SK-N-SH (cell line): ENCODE measurements at regions not wholly inside any gene's neighbourhood (a gene's known extent, or its start where the extent isn't known, plus 50 kb on each side); places are given as distances from the start of the nearest gene placed in this dataset.

ENCODE experiments used
- CTCF ChIA-PET: fragments of 300-600, 350-600 bp; formaldehyde crosslinking; extraction: SDS; loops from one replicate; lab custom pipeline; 2021; lab: Yijun Ruan, JAX
- POLR2A ChIA-PET: fragments of 350-600 bp; sonication (Branson Sonifier 250); formaldehyde crosslinking; extraction: SDS; loops from one replicate; lab custom pipeline; 2020; ENCODE audit warnings: antibody characterized with exemption, inconsistent platforms; lab: Yijun Ruan, JAX
- DNase-seq: peaks from one replicate; pipeline ENCODE4 v3.0.0; 2012
- H2AFZ ChIP-seq: fragments of 200-600 bp; sonication (generic); 2 replicates; pipeline ENCODE4 v1.8.1; 2016; ENCODE audit warnings: antibody characterized with exemption, mild to moderate bottlenecking, low read depth
- H3F3A ChIP-seq: fragments of 200-600 bp; sonication (generic); replicated peaks from 2 replicates; pipeline ENCODE3; 2016; ENCODE audit warnings: antibody characterized with exemption, mild to moderate bottlenecking; ENCODE audit not compliant: insufficient read depth
- H3K27ac ChIP-seq, 2 experiments: fragments of 200-500 bp in 1 of 2; fragments of 200-600 bp in 1 of 2; sonication (Bioruptor generic) in 1 of 2; sonication (generic), shearing (Covaris generic) in 1 of 2; 2 replicates each; pipeline versions ENCODE4 v1.5.1 to v1.6.1; 2014 to 2016; ENCODE audit warnings: low read depth in 2 of 2, inconsistent platforms in 1 of 2, low read length in 1 of 2, mild to moderate bottlenecking in 1 of 2, mixed read lengths in 1 of 2
- H3K27me3 ChIP-seq: fragments of 200-600 bp; sonication (generic), shearing (Covaris generic); 2 replicates; pipeline ENCODE4 v1.6.1; 2016; ENCODE audit warnings: mixed run types; ENCODE audit not compliant: insufficient read depth
- H3K36me3 ChIP-seq, 2 experiments: fragments of 200-500 bp in 1 of 2; fragments of 200-600 bp in 1 of 2; sonication (Bioruptor generic) in 1 of 2; sonication (generic) in 1 of 2; replicated peaks in 1 of 2; 2 replicates each; pipeline versions ENCODE3 to v1.5.1; 2014 to 2016; ENCODE audit warnings: low read length in 1 of 2, mild to moderate bottlenecking in 1 of 2; ENCODE audit not compliant: insufficient read depth in 2 of 2, control insufficient read depth in 1 of 2
- H3K4me1 ChIP-seq, 2 experiments: fragments of 200-500 bp in 1 of 2; fragments of 200-600 bp in 1 of 2; sonication (Bioruptor generic) in 1 of 2; sonication (generic), shearing (Covaris generic) in 1 of 2; 2 replicates each; pipeline versions ENCODE4 v1.5.1 to v1.6.1; 2014 to 2016; ENCODE audit warnings: low read depth in 1 of 2, low read length in 1 of 2, mixed run types in 1 of 2; ENCODE audit not compliant: insufficient read depth in 2 of 2, control insufficient read depth in 1 of 2
- H3K4me2 ChIP-seq: fragments of 200-600 bp; sonication (generic), shearing (Covaris generic); 2 replicates; pipeline ENCODE4 v1.6.1; 2017; ENCODE audit warnings: mixed run types
- H3K4me3 ChIP-seq, 2 experiments: fragments of 200-500 bp in 1 of 2; fragments of 200-600 bp in 1 of 2; sonication (Bioruptor generic) in 1 of 2; sonication (generic), shearing (Covaris generic) in 1 of 2; 2 replicates each; pipeline versions ENCODE4 v1.5.1 to v1.8.1; 2014 to 2016; ENCODE audit warnings: low read depth in 2 of 2, inconsistent platforms in 1 of 2, low read length in 1 of 2, mild to moderate bottlenecking in 1 of 2, mixed read lengths in 1 of 2, moderate library complexity in 1 of 2
- H3K79me2 ChIP-seq: fragments of 200-600 bp; sonication (generic); 2 replicates; pipeline ENCODE4 v1.8.1; 2017; ENCODE audit warnings: mild to moderate bottlenecking; ENCODE audit not compliant: insufficient read depth
- H3K9ac ChIP-seq: fragments of 200-600 bp; sonication (generic); 2 replicates; pipeline ENCODE4 v1.6.1; 2017; ENCODE audit warnings: mixed run types
- H3K9me2 ChIP-seq: fragments of 200-600 bp; sonication (generic); 2 replicates; pipeline ENCODE4 v1.6.1; 2017; ENCODE audit warnings: mixed run types
- H3K9me3 ChIP-seq: fragments of 200-600 bp; sonication (generic); 2 replicates; pipeline ENCODE4 v1.6.1; 2017; ENCODE audit warnings: mixed run types, mild to moderate bottlenecking, moderate library complexity
- H4K20me1 ChIP-seq: fragments of 200-600 bp; sonication (generic); 2 replicates; pipeline ENCODE4 v1.6.1; 2017; ENCODE audit warnings: mild to moderate bottlenecking, mixed run types; ENCODE audit not compliant: insufficient read depth
- CTCF ChIP-seq: fragments of 200-600 bp; sonication (generic); IDR thresholded peaks from 2 replicates; pipeline ENCODE4 v1.6.1; 2017; ENCODE audit warnings: antibody characterized with exemption, mild to moderate bottlenecking, moderate library complexity
- ELF1 ChIP-seq: IDR thresholded peaks from 2 replicates; pipeline ENCODE4 v1.4.0; 2012
- EP300 ChIP-seq, 2 experiments: IDR thresholded peaks; 2 replicates each; pipeline versions ENCODE4 v1.4.0 to v1.6.1; 2012; ENCODE audit warnings: borderline replicate concordance in 1 of 2, low read depth in 1 of 2, low read length in 1 of 2
- EZH2phosphoT487 ChIP-seq: fragments of 200-600 bp; sonication (generic); IDR thresholded peaks from 2 replicates; pipeline ENCODE4 v1.6.1; 2017; ENCODE audit warnings: low read depth, mixed run types, mild to moderate bottlenecking, antibody characterized with exemption, moderate library complexity, borderline replicate concordance
- FOSL2 ChIP-seq: IDR thresholded peaks from 2 replicates; pipeline ENCODE4 v1.4.0; 2012; ENCODE audit warnings: low read depth, mild to moderate bottlenecking, moderate library complexity, borderline replicate concordance
- FOXM1 ChIP-seq: IDR thresholded peaks from 2 replicates; pipeline ENCODE4 v1.4.0; 2012; ENCODE audit warnings: low read depth, mild to moderate bottlenecking
- JUND ChIP-seq: IDR thresholded peaks from 2 replicates; pipeline ENCODE4 v1.4.0; 2012
- MAX ChIP-seq: IDR thresholded peaks from 2 replicates; pipeline ENCODE4 v1.4.0; 2012; ENCODE audit warnings: low read depth
- MEF2A ChIP-seq: IDR thresholded peaks from 2 replicates; pipeline ENCODE4 v1.4.0; 2012; ENCODE audit warnings: low read depth, borderline replicate concordance
- NFIC ChIP-seq: IDR thresholded peaks from 2 replicates; pipeline ENCODE4 v1.4.0; 2012; ENCODE audit warnings: borderline replicate concordance
- POLR2AphosphoS5 ChIP-seq: IDR thresholded peaks from 2 replicates; pipeline ENCODE4 v1.6.1; 2012; ENCODE audit warnings: low read depth, low read length
- RAD21 ChIP-seq: IDR thresholded peaks from 2 replicates; pipeline ENCODE4 v1.6.1; 2012; ENCODE audit warnings: mild to moderate bottlenecking, low read length
- SMC3 ChIP-seq: IDR thresholded peaks from 2 replicates; pipeline ENCODE4 v1.6.1; 2012; ENCODE audit warnings: low read depth, low read length, improper control_type of control experiment
- TAF1 ChIP-seq: IDR thresholded peaks from 2 replicates; pipeline ENCODE4 v1.6.1; 2012; ENCODE audit warnings: low read depth, mild to moderate bottlenecking, low read length, moderate library complexity, borderline replicate concordance
- USF1 ChIP-seq: IDR thresholded peaks from 2 replicates; pipeline ENCODE4 v1.4.0; 2012; ENCODE audit warnings: low read depth, borderline replicate concordance
- USF2 ChIP-seq: fragments of 150-350 bp; IDR thresholded peaks from 2 replicates; pipeline ENCODE4 v1.6.1; 2017; ENCODE audit warnings: antibody characterized with exemption, low read length, low read depth, borderline replicate concordance
- WGBS: methylation state at CpG from one replicate; pipeline ENCODE4 v1.1.6; 2017; ENCODE audit warnings: low lambda C conversion rate; 5-methylcytosine and 5-hydroxymethylcytosine counted together
- TF ChIP-seq, protein P1 (sequence below): IDR thresholded peaks from 2 replicates; pipeline ENCODE4 v1.6.1; 2012; ENCODE audit warnings: mild to moderate bottlenecking, low read depth, low read length, moderate library complexity
- TF ChIP-seq, protein P2 (sequence below): IDR thresholded peaks from 2 replicates; pipeline ENCODE4 v1.4.0; 2012; ENCODE audit warnings: low read depth, borderline replicate concordance
- TF ChIP-seq, protein P3 (sequence below): fragments of 150-350 bp; IDR thresholded peaks from 2 replicates; pipeline ENCODE4 v1.6.1; 2016; ENCODE audit warnings: mild to moderate bottlenecking, low read depth, low read length

DNA sequence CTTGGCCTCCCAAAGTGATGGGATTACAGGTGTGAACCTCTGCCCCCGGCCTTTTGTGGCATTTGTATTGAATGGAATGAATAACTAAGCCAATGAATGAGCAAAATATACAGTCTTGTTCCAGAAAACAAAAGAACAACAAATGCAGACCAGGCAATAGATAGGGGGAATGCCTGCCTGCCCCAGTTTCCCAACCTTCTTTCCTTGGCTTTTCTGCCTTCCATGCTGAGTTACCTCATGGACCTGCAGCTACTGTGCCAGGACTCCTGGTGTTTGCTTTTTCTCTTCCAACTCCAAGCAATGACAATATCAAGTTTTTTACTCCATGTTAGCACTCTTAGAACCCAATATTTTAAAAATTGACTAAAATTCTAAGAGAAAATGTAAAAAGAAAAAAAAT is 58.6 kb upstream of the BACH1 start:
- no peaks in the 10 kb centered on the region for H3K9me3 ChIP-seq
- peaks cover 0 to 3% of the 10 kb centered on the region in 2 experiments for H3K36me3 ChIP-seq
- no peak overlapping the region for H3K4me2 ChIP-seq
- H3K4me3 ChIP-seq = no peak overlapping the region
- H3K4me1 ChIP-seq = peaks cover 0 to 31% of the 10 kb centered on the region in 2 experiments; a peak in 2 of 4 replicates
- no peak overlapping the region for H2AFZ ChIP-seq
- H4K20me1 ChIP-seq = no peaks in the 10 kb centered on the region
- TF ChIP-seq MEF2A (no peak), CTCF (no peak), POLR2AphosphoS5 (no peak), RAD21 (no peak), EP300 (IDR thresholded peaks at IDR 0.05; ENCODE audit: borderline replicate concordance in 1 of 2, low read depth in 1 of 2, low read length in 1 of 2) (no peak), NFIC (no peak), JUND (no peak), EZH2phosphoT487 (no peak), MAX (no peak), USF2 (no peak), TAF1 (no peak), SMC3 (no peak), FOSL2 (no peak), USF1 (no peak), FOXM1 (no peak), ELF1 (no peak)
- TF ChIP-seq, protein P1, sequence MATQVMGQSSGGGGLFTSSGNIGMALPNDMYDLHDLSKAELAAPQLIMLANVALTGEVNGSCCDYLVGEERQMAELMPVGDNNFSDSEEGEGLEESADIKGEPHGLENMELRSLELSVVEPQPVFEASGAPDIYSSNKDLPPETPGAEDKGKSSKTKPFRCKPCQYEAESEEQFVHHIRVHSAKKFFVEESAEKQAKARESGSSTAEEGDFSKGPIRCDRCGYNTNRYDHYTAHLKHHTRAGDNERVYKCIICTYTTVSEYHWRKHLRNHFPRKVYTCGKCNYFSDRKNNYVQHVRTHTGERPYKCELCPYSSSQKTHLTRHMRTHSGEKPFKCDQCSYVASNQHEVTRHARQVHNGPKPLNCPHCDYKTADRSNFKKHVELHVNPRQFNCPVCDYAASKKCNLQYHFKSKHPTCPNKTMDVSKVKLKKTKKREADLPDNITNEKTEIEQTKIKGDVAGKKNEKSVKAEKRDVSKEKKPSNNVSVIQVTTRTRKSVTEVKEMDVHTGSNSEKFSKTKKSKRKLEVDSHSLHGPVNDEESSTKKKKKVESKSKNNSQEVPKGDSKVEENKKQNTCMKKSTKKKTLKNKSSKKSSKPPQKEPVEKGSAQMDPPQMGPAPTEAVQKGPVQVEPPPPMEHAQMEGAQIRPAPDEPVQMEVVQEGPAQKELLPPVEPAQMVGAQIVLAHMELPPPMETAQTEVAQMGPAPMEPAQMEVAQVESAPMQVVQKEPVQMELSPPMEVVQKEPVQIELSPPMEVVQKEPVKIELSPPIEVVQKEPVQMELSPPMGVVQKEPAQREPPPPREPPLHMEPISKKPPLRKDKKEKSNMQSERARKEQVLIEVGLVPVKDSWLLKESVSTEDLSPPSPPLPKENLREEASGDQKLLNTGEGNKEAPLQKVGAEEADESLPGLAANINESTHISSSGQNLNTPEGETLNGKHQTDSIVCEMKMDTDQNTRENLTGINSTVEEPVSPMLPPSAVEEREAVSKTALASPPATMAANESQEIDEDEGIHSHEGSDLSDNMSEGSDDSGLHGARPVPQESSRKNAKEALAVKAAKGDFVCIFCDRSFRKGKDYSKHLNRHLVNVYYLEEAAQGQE = no peak
- TF ChIP-seq, protein P2, sequence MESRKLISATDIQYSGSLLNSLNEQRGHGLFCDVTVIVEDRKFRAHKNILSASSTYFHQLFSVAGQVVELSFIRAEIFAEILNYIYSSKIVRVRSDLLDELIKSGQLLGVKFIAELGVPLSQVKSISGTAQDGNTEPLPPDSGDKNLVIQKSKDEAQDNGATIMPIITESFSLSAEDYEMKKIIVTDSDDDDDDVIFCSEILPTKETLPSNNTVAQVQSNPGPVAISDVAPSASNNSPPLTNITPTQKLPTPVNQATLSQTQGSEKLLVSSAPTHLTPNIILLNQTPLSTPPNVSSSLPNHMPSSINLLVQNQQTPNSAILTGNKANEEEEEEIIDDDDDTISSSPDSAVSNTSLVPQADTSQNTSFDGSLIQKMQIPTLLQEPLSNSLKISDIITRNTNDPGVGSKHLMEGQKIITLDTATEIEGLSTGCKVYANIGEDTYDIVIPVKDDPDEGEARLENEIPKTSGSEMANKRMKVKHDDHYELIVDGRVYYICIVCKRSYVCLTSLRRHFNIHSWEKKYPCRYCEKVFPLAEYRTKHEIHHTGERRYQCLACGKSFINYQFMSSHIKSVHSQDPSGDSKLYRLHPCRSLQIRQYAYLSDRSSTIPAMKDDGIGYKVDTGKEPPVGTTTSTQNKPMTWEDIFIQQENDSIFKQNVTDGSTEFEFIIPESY = no peak
- TF ChIP-seq, protein P3, sequence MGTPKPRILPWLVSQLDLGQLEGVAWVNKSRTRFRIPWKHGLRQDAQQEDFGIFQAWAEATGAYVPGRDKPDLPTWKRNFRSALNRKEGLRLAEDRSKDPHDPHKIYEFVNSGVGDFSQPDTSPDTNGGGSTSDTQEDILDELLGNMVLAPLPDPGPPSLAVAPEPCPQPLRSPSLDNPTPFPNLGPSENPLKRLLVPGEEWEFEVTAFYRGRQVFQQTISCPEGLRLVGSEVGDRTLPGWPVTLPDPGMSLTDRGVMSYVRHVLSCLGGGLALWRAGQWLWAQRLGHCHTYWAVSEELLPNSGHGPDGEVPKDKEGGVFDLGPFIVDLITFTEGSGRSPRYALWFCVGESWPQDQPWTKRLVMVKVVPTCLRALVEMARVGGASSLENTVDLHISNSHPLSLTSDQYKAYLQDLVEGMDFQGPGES = no peak
- H3K9ac ChIP-seq = no peak overlapping the region
- H3K27ac ChIP-seq = no peak overlapping the region
- no peaks in the 10 kb centered on the region for H3K9me2 ChIP-seq
- no peaks in the 10 kb centered on the region for H3K79me2 ChIP-seq
- CTCF ChIA-PET = no interaction called here
- DNase-seq = no peak
- POLR2A ChIA-PET = no interaction called here
- 93% methylated on average over 1 of the region's 1 CpG for WGBS
- H3K27me3 ChIP-seq = no peaks in the 10 kb centered on the region
- H3F3A ChIP-seq = no peaks in the 10 kb centered on the region
